B cell (primary cell): ENCODE measurements at regions not wholly inside any gene's neighbourhood (a gene's known extent, or its start where the extent isn't known, plus 50 kb on each side); places are given as distances from the start of the nearest gene placed in this dataset.

Experiments
- ATAC-seq: fragments of 200-7000 bp; cut with Tn5 transposase; one replicate; pipeline ENCODE4 v1.10.0; 2021; ENCODE audit warnings: low read depth, mild to moderate bottlenecking, moderate number of reproducible peaks, moderate library complexity
- CTCF ChIA-PET: fragments of 350-600 bp; sonication (Branson Sonifier 250); formaldehyde crosslinking; loops from one replicate; lab custom pipeline; 2021; ENCODE audit warnings: antibody characterized with exemption, inconsistent platforms; lab: Charles Lee
- POLR2A ChIA-PET: fragments of 350-600 bp; sonication (Branson Sonifier 250); formaldehyde crosslinking; loops from one replicate; lab custom pipeline; 2021; ENCODE audit warnings: antibody characterized with exemption; lab: Charles Lee
- DNase-seq: peaks from one replicate; pipeline ENCODE4 v3.0.0; 2013
- H2AFZ ChIP-seq: 2 replicates; pipeline ENCODE4 v1.6.1; 2012; ENCODE audit warnings: mild to moderate bottlenecking, low read depth, low read length; ENCODE audit not compliant: insufficient read depth, poor library complexity, severe bottlenecking
- H3K27ac ChIP-seq, 2 donors: 1 replicate in 1 of 2; 2 replicates in 1 of 2; pipeline ENCODE4 v1.5.1; 2012 to 2013; ENCODE audit warnings: low read length in 2 of 2, mild to moderate bottlenecking in 2 of 2, moderate library complexity in 1 of 2
- H3K27me3 ChIP-seq, 4 experiments: fragments of 200-600 bp in 1 of 4; sonication (generic) in 1 of 4; replicated peaks in 1 of 4; 1 replicate in 2 of 4; 2 replicates in 2 of 4; pipeline versions ENCODE4 v1.6.1 to v1.7.0; 2013 to 2016; ENCODE audit warnings: low read length in 3 of 4, mild to moderate bottlenecking in 2 of 4, mixed read lengths in 1 of 4, moderate library complexity in 1 of 4; ENCODE audit not compliant: insufficient read depth in 4 of 4, control insufficient read depth in 3 of 4; ENCODE audit errors: control extremely low read depth in 1 of 4
- H3K36me3 ChIP-seq, 2 experiments: replicated peaks in 1 of 2; 1 replicate in 1 of 2; 2 replicates in 1 of 2; pipeline versions ENCODE4 v1.6.1 to v1.7.1; 2013; ENCODE audit warnings: low read length in 1 of 2; ENCODE audit not compliant: insufficient read depth in 2 of 2, control insufficient read depth in 1 of 2; ENCODE audit errors: control extremely low read depth in 1 of 2, extremely low read depth in 1 of 2
- H3K4me1 ChIP-seq, 2 donors: fragments of 200-600 bp in 1 of 2; sonication (generic) in 1 of 2; 1 replicate in 1 of 2; 2 replicates in 1 of 2; pipeline versions ENCODE4 v1.5.1 to v1.6.1; 2013 to 2017; ENCODE audit warnings: low read length in 2 of 2; ENCODE audit not compliant: control insufficient read depth in 2 of 2, insufficient read depth in 2 of 2
- H3K4me2 ChIP-seq: replicated peaks from 2 replicates; pipeline ENCODE3; 2012; ENCODE audit warnings: mild to moderate bottlenecking, low read depth, low read length; ENCODE audit not compliant: poor library complexity, severe bottlenecking
- H3K4me3 ChIP-seq, 5 experiments: fragments of 200-600 bp in 1 of 5; sonication (generic) in 1 of 5; 1 replicate in 3 of 5; 2 replicates in 2 of 5; pipeline versions ENCODE4 v1.5.1 to v1.7.0; 2011 to 2016; ENCODE audit warnings: low read length in 4 of 5, mild to moderate bottlenecking in 4 of 5, low read depth in 2 of 5, control low read depth in 1 of 5, moderate library complexity in 1 of 5; ENCODE audit not compliant: insufficient read depth in 1 of 5; ENCODE audit errors: control extremely low read depth in 1 of 5, extremely low read depth in 1 of 5
- H3K79me2 ChIP-seq: fragments of 200-600 bp; sonication (generic); one replicate; pipeline ENCODE4 v1.6.0; 2016; ENCODE audit warnings: low read length; ENCODE audit not compliant: control insufficient read depth, insufficient read depth
- H3K9ac ChIP-seq: fragments of 200-600 bp; sonication (generic); 2 replicates; pipeline ENCODE4 v1.6.1; 2017; ENCODE audit warnings: mild to moderate bottlenecking, low read length, moderate library complexity
- H3K9me3 ChIP-seq, 3 donors: one replicate each; pipeline versions ENCODE4 v1.6.1 to v1.7.1; 2013; ENCODE audit warnings: low read length in 2 of 3; ENCODE audit not compliant: control insufficient read depth in 2 of 3, insufficient read depth in 1 of 3; ENCODE audit errors: control extremely low read depth in 1 of 3
- H4K20me1 ChIP-seq: 2 replicates; pipeline ENCODE4 v1.6.0; 2012; ENCODE audit warnings: mild to moderate bottlenecking, low read length; ENCODE audit not compliant: insufficient read depth, control insufficient read depth, poor library complexity, severe bottlenecking
- H3K27ac Mint-ChIP-seq: one replicate; pipeline ENCODE4 v1.8.0; 2021; ENCODE audit warnings: mixed read lengths
- H3K27me3 Mint-ChIP-seq: one replicate; pipeline ENCODE4 v1.8.0; 2021; ENCODE audit warnings: mixed read lengths
- H3K4me1 Mint-ChIP-seq: one replicate; pipeline ENCODE4 v1.8.0; 2021; ENCODE audit warnings: mixed read lengths
- H3K4me3 Mint-ChIP-seq: one replicate; pipeline ENCODE4 v1.8.0; 2021; ENCODE audit warnings: mixed read lengths
- H3K9me3 Mint-ChIP-seq: one replicate; pipeline ENCODE4 v1.8.0; 2022; ENCODE audit warnings: mixed read lengths; ENCODE audit not compliant: insufficient read depth
- EZH2 ChIP-seq: IDR thresholded peaks from 2 replicates; pipeline ENCODE4 v1.6.1; 2012; ENCODE audit warnings: borderline replicate concordance, low read depth, mild to moderate bottlenecking, moderate library complexity, low read length; ENCODE audit not compliant: insufficient read depth, poor library complexity, severe bottlenecking
- WGBS: methylation state at CpG from one replicate; pipeline ENCODE4 v1.1.5; 2013; ENCODE audit warnings: missing lambda C conversion rate; ENCODE audit not compliant: insufficient coverage; 5-methylcytosine and 5-hydroxymethylcytosine counted together
- intact Hi-C: fragments of 100-400 bp; cut with micrococcal nuclease; formaldehyde crosslinking; loops from one replicate; pipeline ENCODE4 v1.10.0; 2022
- TF ChIP-seq, protein P1 (sequence below): fragments of 200-600 bp; IDR thresholded peaks from one replicate; pipeline ENCODE4 v1.8.0; 2022; ENCODE audit warnings: antibody characterized with exemption, mild to moderate bottlenecking

DNA sequence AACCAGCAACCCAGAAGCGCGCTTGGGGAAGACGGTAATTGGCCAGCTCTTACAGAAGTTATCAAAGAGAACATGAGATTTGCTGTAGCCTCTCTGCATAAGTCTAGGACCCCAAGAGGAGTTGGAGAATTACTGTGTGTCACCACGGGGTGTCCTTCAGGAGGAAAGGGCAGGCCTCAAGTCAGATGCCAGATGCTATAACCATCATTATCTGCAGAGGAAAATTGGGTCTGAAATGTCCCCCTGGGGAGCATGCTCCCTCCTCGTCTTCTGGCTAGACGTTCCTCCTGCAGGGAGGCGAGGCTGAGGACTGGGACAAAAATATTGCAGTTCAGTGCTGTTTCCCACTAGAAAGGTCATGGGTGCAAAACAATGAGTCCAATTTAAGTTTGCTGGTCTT lies 380.5 kb upstream of the CFAP20DC start:
- H3K27ac Mint-ChIP-seq = no peak overlapping the region
- Histone ChIP-seq H3K4me2 (no peak overlapping the region), H4K20me1 (no peaks in the 10 kb centered on the region), H3K4me3 (no peak overlapping the region), H3K27me3 (no peaks in the 10 kb centered on the region), H3K79me2 (no peaks in the 10 kb centered on the region), H3K4me1 (peaks cover 0 to 5% of the 10 kb centered on the region in 2 donors), H3K36me3 (no peaks in the 10 kb centered on the region), H3K27ac (no peak overlapping the region), H2AFZ (no peak overlapping the region), H3K9ac (no peak overlapping the region), H3K9me3 (peaks cover 0 to 8% (median 2%) of the 10 kb centered on the region in 3 donors)
- peaks cover 10% of the 10 kb centered on the region for H3K4me1 Mint-ChIP-seq
- H3K4me3 Mint-ChIP-seq = no peak overlapping the region
- WGBS = 83% methylated on average over 6 of the region's 7 CpGs
- intact Hi-C loops = no loop called here
- ATAC-seq = no peak
- no peak for TF ChIP-seq EZH2
- TF ChIP-seq, protein P1, sequence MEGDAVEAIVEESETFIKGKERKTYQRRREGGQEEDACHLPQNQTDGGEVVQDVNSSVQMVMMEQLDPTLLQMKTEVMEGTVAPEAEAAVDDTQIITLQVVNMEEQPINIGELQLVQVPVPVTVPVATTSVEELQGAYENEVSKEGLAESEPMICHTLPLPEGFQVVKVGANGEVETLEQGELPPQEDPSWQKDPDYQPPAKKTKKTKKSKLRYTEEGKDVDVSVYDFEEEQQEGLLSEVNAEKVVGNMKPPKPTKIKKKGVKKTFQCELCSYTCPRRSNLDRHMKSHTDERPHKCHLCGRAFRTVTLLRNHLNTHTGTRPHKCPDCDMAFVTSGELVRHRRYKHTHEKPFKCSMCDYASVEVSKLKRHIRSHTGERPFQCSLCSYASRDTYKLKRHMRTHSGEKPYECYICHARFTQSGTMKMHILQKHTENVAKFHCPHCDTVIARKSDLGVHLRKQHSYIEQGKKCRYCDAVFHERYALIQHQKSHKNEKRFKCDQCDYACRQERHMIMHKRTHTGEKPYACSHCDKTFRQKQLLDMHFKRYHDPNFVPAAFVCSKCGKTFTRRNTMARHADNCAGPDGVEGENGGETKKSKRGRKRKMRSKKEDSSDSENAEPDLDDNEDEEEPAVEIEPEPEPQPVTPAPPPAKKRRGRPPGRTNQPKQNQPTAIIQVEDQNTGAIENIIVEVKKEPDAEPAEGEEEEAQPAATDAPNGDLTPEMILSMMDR = no peak
- POLR2A ChIA-PET = no interaction called here
- peaks cover 4% of the 10 kb centered on the region for H3K9me3 Mint-ChIP-seq
- no peak for DNase-seq
- CTCF ChIA-PET = no interaction called here
- no peaks in the 10 kb centered on the region for H3K27me3 Mint-ChIP-seq

DNA sequence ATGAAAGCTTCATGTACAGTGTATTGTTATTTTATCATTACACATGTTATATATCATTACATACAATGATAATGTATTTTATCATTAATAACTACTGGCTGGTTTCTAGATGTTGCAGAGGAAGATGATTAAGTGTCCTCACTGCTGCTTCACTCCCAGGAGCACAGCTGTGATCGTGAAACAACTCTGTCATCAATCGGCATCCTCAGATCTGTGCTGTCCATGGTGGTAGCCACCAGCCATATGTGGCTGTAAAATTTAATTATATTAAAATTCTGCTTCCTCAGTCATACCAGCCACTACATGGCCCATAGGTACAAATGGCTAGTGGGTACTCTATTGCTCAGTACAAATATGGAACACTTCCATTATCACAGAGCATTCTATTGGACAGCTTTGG lies 379.4 kb upstream of the CFAP20DC start:
- no CpG with 5 or more reads among the region's 2 CpGs for WGBS
- Histone ChIP-seq H3K36me3 (no peaks in the 10 kb centered on the region), H2AFZ (no peak overlapping the region), H3K4me2 (no peak overlapping the region), H3K4me1 (peaks cover 5 to 15% of the 10 kb centered on the region in 2 donors), H3K9me3 (peaks cover 0 to 8% (median 2%) of the 10 kb centered on the region in 3 donors), H3K4me3 (no peak overlapping the region), H3K27me3 (no peaks in the 10 kb centered on the region), H3K9ac (no peak overlapping the region), H3K79me2 (no peaks in the 10 kb centered on the region), H4K20me1 (no peaks in the 10 kb centered on the region), H3K27ac (no peak overlapping the region)
- intact Hi-C loops = no loop called here
- no peaks in the 10 kb centered on the region for H3K27me3 Mint-ChIP-seq
- H3K4me3 Mint-ChIP-seq = no peak overlapping the region
- H3K27ac Mint-ChIP-seq = no peak overlapping the region
- DNase-seq = no peak
- no peak for TF ChIP-seq EZH2
- TF ChIP-seq, protein P1 = no peak
- peaks cover 4% of the 10 kb centered on the region for H3K9me3 Mint-ChIP-seq
- H3K4me1 Mint-ChIP-seq = peaks cover 20% of the 10 kb centered on the region
- no peak for ATAC-seq
- POLR2A ChIA-PET = no interaction called here
- CTCF ChIA-PET = interaction anchor here (1.2 kb wide), 1 partner anchor 18 kb away, joined by 3 read pairs; no protein-coding TSS in a partner anchor
